ENCODE measurements at regions not wholly inside any gene's neighbourhood (a gene's known extent, or its start where the extent isn't known, plus 50 kb on each side); places are given as distances from the start of the nearest gene placed in this dataset.

GRCh38 chr11:134512061-134512460 is 100.0 kb upstream of the B3GAT1 start:
- ATAC-seq (no peak), DNase-seq (peak in 2 of 4 donors; percentile 19 to 46)
- no peak for TF ChIP-seq CTCF (IDR thresholded peaks at IDR 0.05)
- H3K27me3 ChIP-seq = peaks cover 0 to 70% of the 10 kb centered on the region in 2 donors
- H3K36me3 ChIP-seq = no peaks in the 10 kb centered on the region
- no peak overlapping the region for H3K27ac ChIP-seq
- intact Hi-C loops (cut with DNase I) = no loop called here
- no peaks in the 10 kb centered on the region for H3K4me1 ChIP-seq
- H3K4me3 ChIP-seq = no peak overlapping the region
- no peaks in the 10 kb centered on the region for H3K9me3 ChIP-seq

- no peak for TF ChIP-seq CTCF (IDR thresholded peaks at IDR 0.05)
Observed at GRCh38 chr11:134511255-134511654, 99.2 kb upstream of the B3GAT1 start.

GRCh38 chr11:134510233-134511040 is 98.4 kb upstream of the B3GAT1 start:
- H3K36me3 ChIP-seq = no peaks in the 10 kb centered on the region
- no peak for TF ChIP-seq CTCF (IDR thresholded peaks at IDR 0.05)
- H3K9me3 ChIP-seq = no peaks in the 10 kb centered on the region
- H3K4me3 ChIP-seq = no peak overlapping the region
- intact Hi-C loops (cut with DNase I) = no loop called here
- no peaks in the 10 kb centered on the region for H3K4me1 ChIP-seq
- peak in 2 of 4 donors; percentile 27 to 72 for DNase-seq
- H3K27ac ChIP-seq = no peak overlapping the region
- no peak for ATAC-seq
- peaks cover 0 to 56% of the 10 kb centered on the region in 2 donors for H3K27me3 ChIP-seq

More at GRCh38 chr11:134511255-134511654, 99.2 kb upstream of the B3GAT1 start:
- no peak for ATAC-seq
- Histone ChIP-seq H3K4me3 (no peak overlapping the region), H3K36me3 (no peaks in the 10 kb centered on the region), H3K4me1 (no peaks in the 10 kb centered on the region), H3K9me3 (no peaks in the 10 kb centered on the region), H3K27me3 (peaks cover 0 to 63% of the 10 kb centered on the region in 2 donors), H3K27ac (no peak overlapping the region)
- intact Hi-C loops (cut with DNase I) = no loop called here
- peak in 1 of 4 donors; percentile 2 for DNase-seq

- Histone ChIP-seq H3K27ac (no peak overlapping the region), H3K27me3 (peaks cover 0 to 48% of the 10 kb centered on the region in 2 donors), H3K4me3 (no peak overlapping the region), H3K9me3 (no peaks in the 10 kb centered on the region), H3K36me3 (no peaks in the 10 kb centered on the region), H3K4me1 (no peaks in the 10 kb centered on the region)
- no peak for TF ChIP-seq CTCF (IDR thresholded peaks at IDR 0.05)
- peak in 2 of 4 donors; percentile 19 to 68 for DNase-seq
- ATAC-seq = no peak
- intact Hi-C loops (cut with DNase I) = no loop called here
Observed at GRCh38 chr11:134509381-134510232, 97.6 kb upstream of the B3GAT1 start.

Measured in left lung (tissue), 4 donors.